ENCODE measurements at regions not wholly inside any gene's neighbourhood (a gene's known extent, or its start where the extent isn't known, plus 50 kb on each side); places are given as distances from the start of the nearest gene placed in this dataset.
"Not testable (repeated sequence)": the region's sequence is repeated elsewhere in the genome, so short reads cannot be mapped to it uniquely, and the experiment has no call there.

GRCh38 chr12:83541446-83541845, 854.7 kb downstream of the TMTC2 start:
- Histone ChIP-seq H3K27me3 (no peaks in the 10 kb centered on the region), H3K27ac (no peak overlapping the region), H3K36me3 (no peaks in the 10 kb centered on the region), H3K4me3 (no peak overlapping the region), H3K4me1 (no peaks in the 10 kb centered on the region), H3K9me3 (replicated peaks) (no peaks in the 10 kb centered on the region)
- no peak for DNase-seq

- Histone ChIP-seq H3K4me3 (no peak overlapping the region), H3K36me3 (no peaks in the 10 kb centered on the region), H3K27me3 (no peaks in the 10 kb centered on the region), H3K27ac (no peak overlapping the region), H3K9me3 (replicated peaks) (no peaks in the 10 kb centered on the region), H3K4me1 (no peaks in the 10 kb centered on the region)
- DNase-seq = no peak
These were observed 851.8 kb downstream of the TMTC2 start for GRCh38 chr12:83538361-83538965.

DNA sequence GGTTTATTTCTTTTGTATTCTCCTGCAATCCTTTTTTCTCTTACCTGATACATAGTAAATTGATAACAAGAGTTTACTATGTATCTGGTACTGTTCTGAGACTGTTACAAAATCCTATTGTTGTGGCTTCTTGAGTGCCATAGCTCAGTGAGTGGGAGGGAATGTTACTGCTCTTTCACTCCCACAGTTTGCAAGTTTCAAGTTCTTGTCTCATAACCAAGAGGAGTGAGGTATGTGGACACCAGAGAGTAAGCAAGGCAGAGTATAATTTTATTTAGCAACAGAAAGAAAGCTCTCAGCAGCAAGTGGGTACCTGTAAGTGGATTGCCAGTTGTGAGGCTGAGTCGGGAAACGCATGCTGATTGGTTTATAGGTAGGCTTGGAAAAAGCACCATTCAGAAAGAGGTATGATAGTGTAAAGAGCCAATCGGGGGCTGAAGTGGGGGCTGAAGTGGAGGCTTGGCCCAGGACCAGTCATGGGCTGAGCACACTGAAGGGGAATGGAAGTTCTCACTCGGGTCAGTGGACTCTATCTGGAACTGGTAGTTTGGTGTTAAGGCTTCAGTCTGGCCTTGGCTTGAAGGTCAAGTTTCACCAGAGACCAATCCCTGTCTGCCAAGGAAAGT, 850.8 kb downstream of the TMTC2 start:
- H3K4me3 ChIP-seq = no peak overlapping the region
- H3K27me3 ChIP-seq = no peaks in the 10 kb centered on the region
- H3K36me3 ChIP-seq = no peaks in the 10 kb centered on the region
- H3K27ac ChIP-seq = no peak overlapping the region
- H3K9me3 ChIP-seq (replicated peaks) = no peaks in the 10 kb centered on the region
- H3K4me1 ChIP-seq = no peaks in the 10 kb centered on the region
- DNase-seq = no peak

- no peak overlapping the region for H3K4me3 ChIP-seq
- no peaks in the 10 kb centered on the region for H3K27me3 ChIP-seq
- H3K36me3 ChIP-seq = no peaks in the 10 kb centered on the region
- H3K9me3 ChIP-seq (replicated peaks) = no peaks in the 10 kb centered on the region
- H3K4me1 ChIP-seq = no peaks in the 10 kb centered on the region
- DNase-seq = no peak
- no peak overlapping the region for H3K27ac ChIP-seq
These were observed 849.8 kb downstream of the TMTC2 start for GRCh38 chr12:83536496-83536895.

DNA sequence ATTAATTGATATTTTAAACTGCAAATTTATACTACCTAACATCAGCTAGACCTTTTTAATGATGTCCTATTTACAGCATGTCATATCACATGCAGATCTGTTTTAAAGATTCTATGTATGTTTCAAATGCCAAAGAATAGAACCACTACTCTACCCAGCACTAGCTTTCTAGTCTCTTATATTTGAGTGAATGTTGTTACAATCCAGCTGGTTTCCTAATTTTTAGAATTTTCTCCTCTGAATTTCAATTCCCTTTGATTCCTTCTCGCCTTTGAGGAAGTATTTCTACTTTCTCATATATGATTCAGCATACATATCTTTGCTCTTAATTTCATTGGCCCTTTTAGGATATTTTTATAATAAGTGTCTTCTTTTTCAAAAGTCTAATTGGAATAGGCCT, 841.9 kb downstream of the TMTC2 start:
- Histone ChIP-seq H3K4me1 (no peaks in the 10 kb centered on the region), H3K4me3 (no peak overlapping the region), H3K27ac (no peak overlapping the region), H3K27me3 (no peaks in the 10 kb centered on the region), H3K9me3 (replicated peaks) (no peaks in the 10 kb centered on the region), H3K36me3 (no peaks in the 10 kb centered on the region)
- DNase-seq = no peak

- DNase-seq = no peak
- H3K36me3 ChIP-seq = no peaks in the 10 kb centered on the region
- H3K9me3 ChIP-seq (replicated peaks) = no peaks in the 10 kb centered on the region
- H3K27ac ChIP-seq = no peak overlapping the region
- H3K27me3 ChIP-seq = no peaks in the 10 kb centered on the region
- H3K4me1 ChIP-seq = no peaks in the 10 kb centered on the region
- H3K4me3 ChIP-seq = no peak overlapping the region
These were observed 841.1 kb downstream of the TMTC2 start for GRCh38 chr12:83527810-83528209.

- H3K9me3 ChIP-seq (replicated peaks) = no peaks in the 10 kb centered on the region
- H3K4me3 ChIP-seq = no peak overlapping the region
- no peaks in the 10 kb centered on the region for H3K4me1 ChIP-seq
- H3K36me3 ChIP-seq = no peaks in the 10 kb centered on the region
- no peak overlapping the region for H3K27ac ChIP-seq
- H3K27me3 ChIP-seq = no peaks in the 10 kb centered on the region
- no peak for DNase-seq
These were observed 828.8 kb downstream of the TMTC2 start for GRCh38 chr12:83515306-83516026.

DNA sequence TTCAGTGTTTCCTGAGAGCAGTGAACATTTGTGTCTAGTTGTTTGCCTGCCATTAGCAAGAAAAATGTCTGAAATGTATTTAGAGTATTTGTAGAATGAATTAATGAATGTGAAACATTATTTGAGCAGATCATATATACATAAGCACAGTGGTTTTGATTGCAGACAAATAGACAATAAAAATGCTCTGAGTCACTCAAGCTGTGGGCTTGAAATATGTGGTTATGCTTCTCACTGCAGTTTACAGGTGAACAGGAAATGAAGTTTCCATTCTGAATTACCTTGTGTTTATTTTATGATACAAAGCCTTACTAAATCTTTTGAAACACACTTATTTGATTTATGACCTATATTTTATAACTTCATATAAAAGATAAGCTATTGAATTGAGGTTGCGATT, 827.7 kb downstream of the TMTC2 start:
- Histone ChIP-seq H3K36me3 (no peaks in the 10 kb centered on the region), H3K27me3 (no peaks in the 10 kb centered on the region), H3K27ac (no peak overlapping the region), H3K4me1 (no peaks in the 10 kb centered on the region), H3K9me3 (replicated peaks) (no peaks in the 10 kb centered on the region), H3K4me3 (no peak overlapping the region)
- no peak for DNase-seq

- Histone ChIP-seq H3K4me3 (no peak overlapping the region), H3K9me3 (replicated peaks) (no peaks in the 10 kb centered on the region), H3K36me3 (no peaks in the 10 kb centered on the region), H3K27ac (no peak overlapping the region), H3K27me3 (no peaks in the 10 kb centered on the region), H3K4me1 (no peaks in the 10 kb centered on the region)
- DNase-seq = no peak
These were observed 820.1 kb downstream of the TMTC2 start for GRCh38 chr12:83506841-83507240.

- Histone ChIP-seq H3K36me3 (no peaks in the 10 kb centered on the region), H3K9me3 (replicated peaks) (no peaks in the 10 kb centered on the region), H3K4me3 (no peak overlapping the region), H3K27me3 (no peaks in the 10 kb centered on the region), H3K4me1 (no peaks in the 10 kb centered on the region), H3K27ac (no peak overlapping the region)
- peak; percentile 3 for DNase-seq
These were observed 818.9 kb downstream of the TMTC2 start for GRCh38 chr12:83505586-83505985.

- not testable (repeated sequence) for H3K9me3 ChIP-seq (replicated peaks); H3K4me3 ChIP-seq; DNase-seq
These were observed 813.2 kb downstream of the TMTC2 start for GRCh38 chr12:83499894-83500293.

GRCh38 chr12:83477696-83478095, 791.0 kb downstream of the TMTC2 start:
- no peaks in the 10 kb centered on the region for H3K27me3 ChIP-seq
- H3K4me3 ChIP-seq = no peak overlapping the region
- no peaks in the 10 kb centered on the region for H3K36me3 ChIP-seq
- no peaks in the 10 kb centered on the region for H3K9me3 ChIP-seq (replicated peaks)
- no peaks in the 10 kb centered on the region for H3K4me1 ChIP-seq
- no peak overlapping the region for H3K27ac ChIP-seq
- no peak for DNase-seq

More at GRCh38 chr12:83499894-83500293, 813.2 kb downstream of the TMTC2 start:
- not testable (repeated sequence) for H3K27me3 ChIP-seq, H3K27ac ChIP-seq, H3K4me1 ChIP-seq, H3K36me3 ChIP-seq

DNA sequence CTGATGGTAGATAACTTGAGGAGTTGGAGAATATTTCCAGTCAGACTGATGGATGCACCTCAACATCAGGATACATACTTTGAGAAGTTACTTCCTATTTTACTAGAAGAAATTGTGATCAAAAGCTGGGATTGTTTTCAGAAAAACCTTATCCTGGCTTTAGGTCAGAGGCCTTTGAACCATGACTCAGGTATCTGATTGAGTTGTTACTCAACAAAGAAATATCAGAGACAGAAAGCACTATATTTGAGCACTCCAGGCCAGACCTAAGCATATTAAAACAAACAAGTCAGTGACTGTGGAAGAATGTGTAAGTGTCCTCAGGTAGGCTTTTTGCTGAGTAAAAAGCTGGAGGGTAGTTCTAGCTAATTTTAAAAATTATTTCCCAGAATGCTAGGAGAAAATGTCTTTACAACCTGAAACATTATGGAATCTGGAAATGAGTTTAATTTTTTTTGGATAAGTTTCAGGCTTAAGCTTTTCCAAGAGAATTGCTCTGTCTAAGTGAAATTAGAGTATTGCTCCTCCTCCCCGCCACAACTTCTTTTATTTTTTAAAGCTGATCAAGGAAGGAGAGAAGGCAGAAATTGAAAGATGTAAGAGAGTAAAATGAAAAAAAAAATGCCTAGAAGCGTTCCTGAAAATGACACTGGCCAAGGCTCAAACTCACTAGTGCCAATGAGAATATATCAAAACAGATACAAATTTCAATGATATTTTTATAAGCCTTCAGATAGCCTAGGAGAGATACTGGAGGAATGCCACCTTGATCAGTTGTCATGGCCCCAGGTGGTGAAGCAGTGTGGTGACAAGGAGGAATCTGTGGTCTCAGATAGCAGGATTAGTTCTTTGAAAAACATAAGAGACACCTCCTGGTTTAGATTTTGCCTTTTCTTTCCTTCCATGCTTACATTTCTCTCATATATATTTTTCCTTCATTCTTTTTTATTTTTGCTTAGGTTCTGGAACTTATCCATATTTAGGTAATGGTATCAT, 790.3 kb downstream of the TMTC2 start:
- no peak overlapping the region for H3K4me3 ChIP-seq
- H3K9me3 ChIP-seq (replicated peaks) = no peaks in the 10 kb centered on the region
- H3K36me3 ChIP-seq = no peaks in the 10 kb centered on the region
- no peak overlapping the region for H3K27ac ChIP-seq
- no peaks in the 10 kb centered on the region for H3K4me1 ChIP-seq
- no peak for DNase-seq
- no peaks in the 10 kb centered on the region for H3K27me3 ChIP-seq

- H3K4me1 ChIP-seq = no peaks in the 10 kb centered on the region
- no peaks in the 10 kb centered on the region for H3K9me3 ChIP-seq (replicated peaks)
- H3K4me3 ChIP-seq = no peak overlapping the region
- no peaks in the 10 kb centered on the region for H3K36me3 ChIP-seq
- no peak overlapping the region for H3K27ac ChIP-seq
- no peak for DNase-seq
- H3K27me3 ChIP-seq = no peaks in the 10 kb centered on the region
These were observed 789.3 kb downstream of the TMTC2 start for GRCh38 chr12:83476006-83476405.

- DNase-seq = no peak
- no peaks in the 10 kb centered on the region for H3K9me3 ChIP-seq (replicated peaks)
- H3K4me3 ChIP-seq = no peak overlapping the region
- no peaks in the 10 kb centered on the region for H3K36me3 ChIP-seq
- H3K27ac ChIP-seq = no peak overlapping the region
- no peaks in the 10 kb centered on the region for H3K4me1 ChIP-seq
- H3K27me3 ChIP-seq = no peaks in the 10 kb centered on the region
These were observed 787.7 kb downstream of the TMTC2 start for GRCh38 chr12:83474369-83474768.
